ENCODE measurements at regions not wholly inside any gene's neighbourhood (a gene's known extent, or its start where the extent isn't known, plus 50 kb on each side); places are given as distances from the start of the nearest gene placed in this dataset.

DNA sequence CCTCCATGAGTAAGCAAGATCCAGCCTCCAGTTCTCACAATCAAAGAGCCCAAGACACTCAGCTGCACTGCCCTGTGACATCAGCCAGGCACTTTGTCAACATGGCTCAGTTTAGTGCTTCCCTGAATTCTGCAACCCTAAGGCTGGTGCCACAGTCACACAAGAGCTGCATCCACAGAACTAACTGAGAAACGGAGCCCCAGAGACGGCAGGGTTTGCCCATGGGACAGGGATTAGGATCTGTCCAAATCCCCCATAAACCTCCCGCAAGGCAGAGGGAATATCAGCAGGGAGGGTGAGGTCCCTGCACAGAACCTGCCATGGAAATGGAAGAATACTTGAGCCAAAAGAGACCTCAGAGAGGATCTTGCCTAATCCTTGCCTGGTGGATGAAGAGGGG is 70.4 kb upstream of the UQCRFS1 start:
- Mint-ChIP-seq H3K27me3 (peaks cover 45% of the 10 kb centered on the region), H3K4me3 (no peak overlapping the region), H3K27ac (no peak overlapping the region), H3K4me1 (ENCODE audit: low read depth) (no peaks in the 10 kb centered on the region), H3K36me3 (ENCODE audit: low read depth) (no peaks in the 10 kb centered on the region), H3K9me3 (no peaks in the 10 kb centered on the region)
- DNase-seq = no peak

DNA sequence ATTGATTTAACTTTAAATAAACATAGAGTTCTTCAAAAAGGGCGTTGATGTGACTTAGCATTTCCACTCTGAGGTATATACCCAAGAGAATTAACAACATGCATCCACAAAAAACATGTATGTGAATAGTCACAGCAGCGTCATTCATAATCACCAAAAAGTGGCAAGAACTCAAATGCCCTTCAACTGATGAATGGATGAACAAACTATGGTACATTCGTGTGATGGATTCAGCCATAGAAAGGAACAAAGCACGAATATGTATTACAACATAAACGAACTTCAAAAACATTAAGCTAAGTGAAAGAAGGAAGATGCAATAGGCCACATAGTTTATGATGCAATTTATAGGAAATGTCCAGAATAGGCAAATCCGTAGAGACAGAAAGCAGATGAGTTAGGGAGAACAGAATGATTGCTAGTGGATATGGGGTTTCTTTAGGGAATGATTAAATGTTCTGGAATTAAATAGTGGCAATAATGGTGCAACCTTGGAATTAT is 72.3 kb upstream of the UQCRFS1 start:
- no peaks in the 10 kb centered on the region for H3K4me1 Mint-ChIP-seq (ENCODE audit: low read depth)
- no peak for DNase-seq
- no peaks in the 10 kb centered on the region for H3K9me3 Mint-ChIP-seq
- no peaks in the 10 kb centered on the region for H3K36me3 Mint-ChIP-seq (ENCODE audit: low read depth)
- H3K27me3 Mint-ChIP-seq = peaks cover 49% of the 10 kb centered on the region
- no peak overlapping the region for H3K27ac Mint-ChIP-seq
- no peak overlapping the region for H3K4me3 Mint-ChIP-seq

DNA sequence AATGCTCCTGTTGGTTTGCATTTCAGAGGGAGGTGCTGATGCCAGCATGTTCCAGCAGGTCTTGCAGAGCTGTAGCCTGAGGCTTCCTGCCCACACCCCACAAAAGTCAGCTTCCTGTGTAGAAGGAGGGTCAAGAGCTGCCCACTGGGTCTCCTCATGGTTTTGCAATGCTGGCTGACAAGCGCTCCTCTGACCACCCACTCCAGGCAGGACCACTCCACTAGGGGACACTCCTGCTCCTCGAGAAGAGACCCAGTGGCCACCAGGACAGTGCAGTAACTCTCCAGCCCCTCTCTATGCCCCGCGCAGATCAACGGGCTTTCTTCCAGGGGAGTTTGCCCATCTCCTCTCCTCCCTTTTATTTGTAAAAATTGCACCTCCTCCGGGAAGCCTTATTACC is 72.9 kb upstream of the UQCRFS1 start:
- Mint-ChIP-seq H3K9me3 (no peaks in the 10 kb centered on the region), H3K36me3 (ENCODE audit: low read depth) (no peaks in the 10 kb centered on the region), H3K4me3 (no peak overlapping the region), H3K4me1 (ENCODE audit: low read depth) (no peaks in the 10 kb centered on the region), H3K27ac (no peak overlapping the region), H3K27me3 (peaks cover 43% of the 10 kb centered on the region)
- DNase-seq = no peak

DNA sequence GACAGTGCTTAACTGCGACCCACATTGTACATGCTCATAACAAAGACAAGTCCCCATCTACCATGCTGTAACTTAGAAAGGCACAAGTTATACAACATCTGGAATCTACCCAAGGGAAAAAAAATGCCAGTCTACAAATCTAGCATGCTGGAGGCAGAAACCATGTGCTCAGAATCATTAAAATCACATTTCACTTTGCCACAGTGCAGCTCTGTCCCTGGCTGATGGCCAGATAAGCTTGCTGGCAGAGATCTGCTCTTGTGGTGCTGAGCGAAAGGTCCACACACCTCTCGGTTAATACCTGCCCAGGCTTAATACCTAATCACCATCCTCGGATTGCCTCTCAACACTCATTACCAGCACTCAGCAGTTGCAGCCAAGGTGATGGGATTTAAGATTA is 74.1 kb upstream of the UQCRFS1 start:
- Mint-ChIP-seq H3K36me3 (ENCODE audit: low read depth) (no peaks in the 10 kb centered on the region), H3K27me3 (peaks cover 43% of the 10 kb centered on the region), H3K27ac (no peak overlapping the region), H3K9me3 (no peaks in the 10 kb centered on the region), H3K4me1 (ENCODE audit: low read depth) (no peaks in the 10 kb centered on the region), H3K4me3 (no peak overlapping the region)
- no peak for DNase-seq

DNA sequence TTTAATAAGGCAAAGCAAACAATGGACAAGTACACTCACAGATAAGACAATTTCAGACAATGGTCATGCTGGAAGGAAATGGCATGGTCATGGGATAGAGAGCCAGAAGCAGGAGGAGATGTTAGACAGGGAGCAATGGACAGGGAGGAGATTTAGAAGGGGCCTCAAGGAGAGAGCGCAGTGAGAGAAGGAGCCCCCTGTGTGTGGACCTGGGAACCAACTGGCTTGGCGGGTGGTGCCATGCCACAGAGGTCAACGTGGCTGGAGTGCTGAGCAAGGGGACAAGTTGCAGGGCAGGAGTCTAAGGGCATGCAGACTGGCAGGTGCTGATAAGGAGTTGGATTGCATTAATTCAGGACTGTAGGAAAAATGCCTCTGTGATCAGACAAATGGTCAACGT is 75.3 kb upstream of the UQCRFS1 start:
- DNase-seq = no peak
- no peaks in the 10 kb centered on the region for H3K9me3 Mint-ChIP-seq
- H3K27me3 Mint-ChIP-seq = peaks cover 34% of the 10 kb centered on the region
- no peak overlapping the region for H3K27ac Mint-ChIP-seq
- no peaks in the 10 kb centered on the region for H3K4me1 Mint-ChIP-seq (ENCODE audit: low read depth)
- no peak overlapping the region for H3K4me3 Mint-ChIP-seq
- no peaks in the 10 kb centered on the region for H3K36me3 Mint-ChIP-seq (ENCODE audit: low read depth)

DNA sequence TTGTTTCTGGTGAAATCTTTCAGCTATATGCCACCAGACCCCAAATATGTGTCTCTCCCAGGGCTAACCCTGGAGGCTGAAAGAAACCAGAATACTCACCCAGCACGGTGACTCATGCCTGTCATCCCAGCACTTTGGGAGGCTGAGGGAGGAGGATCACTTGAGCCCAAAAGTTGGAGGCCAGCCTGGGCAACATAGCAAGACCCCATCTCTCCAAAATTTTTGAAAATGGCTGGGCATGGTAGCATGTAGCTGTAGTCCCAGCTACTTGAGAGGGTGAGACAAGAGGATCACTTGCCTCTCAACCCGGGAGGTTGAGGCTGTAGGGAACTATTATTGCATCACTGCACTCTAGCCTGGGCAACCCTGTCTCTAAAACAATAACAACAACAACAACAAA is 76.1 kb upstream of the UQCRFS1 start:
- H3K4me1 Mint-ChIP-seq (ENCODE audit: low read depth) = no peaks in the 10 kb centered on the region
- H3K4me3 Mint-ChIP-seq = no peak overlapping the region
- DNase-seq = no peak
- no peaks in the 10 kb centered on the region for H3K9me3 Mint-ChIP-seq
- H3K27me3 Mint-ChIP-seq = peaks cover 33% of the 10 kb centered on the region
- no peak overlapping the region for H3K27ac Mint-ChIP-seq
- no peaks in the 10 kb centered on the region for H3K36me3 Mint-ChIP-seq (ENCODE audit: low read depth)

DNA sequence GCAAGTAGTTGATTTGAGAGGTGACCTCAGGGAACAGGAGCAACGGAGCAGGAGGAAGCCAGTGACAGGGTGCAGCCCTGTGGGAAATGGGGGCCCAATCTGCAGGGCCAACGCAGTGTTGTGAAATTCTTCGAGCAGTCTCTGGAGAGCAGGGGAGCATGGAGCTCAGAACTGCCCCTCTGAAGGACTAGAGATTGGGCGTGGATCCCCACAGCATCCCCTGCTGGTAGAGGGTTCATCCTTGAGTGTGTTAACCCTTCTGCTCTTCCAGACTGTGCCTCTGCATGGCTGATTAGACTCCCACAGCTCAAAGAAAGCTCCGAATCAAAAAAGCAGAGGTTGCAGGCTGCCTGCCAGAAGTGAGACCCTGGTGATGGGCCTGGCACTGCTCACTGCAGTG is 77.9 kb upstream of the UQCRFS1 start:
- peaks cover 33% of the 10 kb centered on the region for H3K27me3 Mint-ChIP-seq
- DNase-seq = no peak

DNA sequence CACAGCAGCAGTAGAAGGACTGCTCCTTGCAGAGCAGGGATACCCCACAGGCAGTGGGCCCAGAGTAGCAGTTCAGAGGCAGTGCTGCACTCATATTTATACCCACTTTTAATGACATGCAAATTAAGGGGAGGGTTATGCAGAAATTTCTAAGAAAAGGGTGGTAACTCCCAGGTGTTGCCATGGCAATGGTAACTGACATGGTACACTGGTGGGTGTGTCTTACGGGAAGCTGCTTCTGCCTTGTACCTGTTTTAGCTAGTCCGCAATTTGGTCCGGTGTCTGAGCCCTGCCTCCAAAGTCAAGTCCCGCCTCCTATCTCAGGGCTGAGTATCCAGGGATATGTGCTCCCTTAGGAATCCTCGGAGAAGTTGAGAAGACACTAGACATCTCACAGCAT is 79.2 kb upstream of the UQCRFS1 start:
- H3K4me3 Mint-ChIP-seq = no peak overlapping the region
- no peaks in the 10 kb centered on the region for H3K9me3 Mint-ChIP-seq
- no peak for DNase-seq
- peaks cover 30% of the 10 kb centered on the region for H3K27me3 Mint-ChIP-seq
- peaks cover 7% of the 10 kb centered on the region for H3K4me1 Mint-ChIP-seq (ENCODE audit: low read depth)
- no peak overlapping the region for H3K27ac Mint-ChIP-seq
- H3K36me3 Mint-ChIP-seq (ENCODE audit: low read depth) = no peaks in the 10 kb centered on the region

More for the DNA sequence above, 77.9 kb upstream of the UQCRFS1 start:
- Mint-ChIP-seq H3K36me3 (ENCODE audit: low read depth) (no peaks in the 10 kb centered on the region), H3K4me3 (no peak overlapping the region), H3K4me1 (ENCODE audit: low read depth) (peaks cover 7% of the 10 kb centered on the region), H3K9me3 (no peaks in the 10 kb centered on the region), H3K27ac (no peak overlapping the region)

DNA sequence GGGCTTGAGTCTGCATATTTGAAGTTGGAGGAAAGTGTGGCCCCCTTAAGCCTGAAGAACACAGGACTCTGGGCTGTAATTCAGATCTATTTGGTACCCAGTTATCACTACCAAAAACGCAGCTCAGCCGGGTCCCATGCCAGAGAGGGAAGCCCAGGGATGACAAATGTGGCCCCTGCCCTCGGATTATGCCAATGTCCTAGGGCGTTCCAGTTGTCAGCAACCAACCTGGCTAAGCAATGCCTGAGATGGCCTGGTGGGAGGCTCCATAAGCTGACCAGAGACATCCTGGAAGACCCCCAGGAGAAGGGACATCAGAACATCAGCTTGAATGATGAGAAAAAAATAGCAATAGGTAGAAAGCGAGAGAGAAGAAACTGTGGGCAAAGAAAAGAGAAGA is 79.6 kb upstream of the UQCRFS1 start:
- Mint-ChIP-seq H3K36me3 (ENCODE audit: low read depth) (no peaks in the 10 kb centered on the region), H3K9me3 (no peaks in the 10 kb centered on the region), H3K27ac (no peak overlapping the region), H3K27me3 (peaks cover 28% of the 10 kb centered on the region), H3K4me3 (no peak overlapping the region), H3K4me1 (ENCODE audit: low read depth) (peaks cover 7% of the 10 kb centered on the region)
- no peak for DNase-seq

DNA sequence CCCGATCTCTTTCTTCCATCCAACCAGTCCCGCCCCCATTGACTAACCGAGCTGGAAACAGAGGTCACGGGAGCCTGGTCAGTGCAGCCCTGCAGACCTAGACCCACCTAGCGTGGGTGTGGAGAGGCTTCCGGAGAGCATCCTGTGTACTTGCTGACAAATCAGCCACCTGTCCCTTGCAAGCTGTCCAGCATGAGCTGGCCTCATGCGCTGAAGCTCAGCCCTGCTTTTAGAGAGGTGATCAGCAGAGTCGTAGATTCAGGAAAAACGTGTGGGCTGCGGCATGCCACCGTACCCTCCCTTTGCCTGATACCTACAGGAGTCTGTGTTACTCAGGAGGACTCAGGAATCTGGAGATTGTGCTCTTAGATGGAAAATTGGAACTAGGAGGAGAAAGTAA is 80.3 kb upstream of the UQCRFS1 start:
- DNase-seq = no peak
- Mint-ChIP-seq H3K9me3 (no peaks in the 10 kb centered on the region), H3K36me3 (ENCODE audit: low read depth) (no peaks in the 10 kb centered on the region), H3K4me1 (ENCODE audit: low read depth) (peaks cover 7% of the 10 kb centered on the region), H3K4me3 (no peak overlapping the region), H3K27me3 (peaks cover 28% of the 10 kb centered on the region), H3K27ac (no peak overlapping the region)

DNA sequence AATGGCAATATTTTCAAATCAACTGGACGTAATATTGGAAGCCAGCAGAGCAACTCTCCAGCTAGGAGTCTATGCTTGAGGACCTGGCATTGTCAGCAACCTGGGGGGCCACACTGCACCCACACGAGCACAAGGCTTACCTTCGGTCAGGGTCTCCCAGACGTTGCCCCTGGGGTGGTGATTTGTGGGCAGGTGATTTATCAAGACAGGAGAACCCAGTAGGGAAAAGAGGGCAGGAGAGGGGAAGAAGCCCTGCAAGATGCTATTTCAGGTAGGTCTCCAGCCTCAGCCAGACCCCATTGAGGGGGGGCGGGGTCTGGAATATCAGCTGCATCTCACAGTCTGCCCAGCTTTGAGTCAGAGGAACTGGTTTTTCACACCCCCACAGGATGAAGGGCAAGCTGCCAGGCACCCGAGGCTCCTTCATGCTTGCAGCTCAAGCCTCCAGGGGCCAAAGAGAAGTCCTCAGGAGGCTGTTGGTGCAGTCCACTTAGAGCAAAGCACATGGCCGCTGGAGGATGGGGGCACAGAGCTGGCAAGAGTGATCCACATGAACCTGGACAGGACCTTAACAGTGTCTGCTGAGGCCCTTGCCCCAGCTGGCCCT is 80.9 kb upstream of the UQCRFS1 start:
- Mint-ChIP-seq H3K4me3 (no peak overlapping the region), H3K36me3 (ENCODE audit: low read depth) (no peaks in the 10 kb centered on the region), H3K27me3 (peaks cover 24% of the 10 kb centered on the region), H3K9me3 (no peaks in the 10 kb centered on the region), H3K27ac (no peak overlapping the region), H3K4me1 (ENCODE audit: low read depth) (peaks cover 7% of the 10 kb centered on the region)
- no peak for DNase-seq

DNA sequence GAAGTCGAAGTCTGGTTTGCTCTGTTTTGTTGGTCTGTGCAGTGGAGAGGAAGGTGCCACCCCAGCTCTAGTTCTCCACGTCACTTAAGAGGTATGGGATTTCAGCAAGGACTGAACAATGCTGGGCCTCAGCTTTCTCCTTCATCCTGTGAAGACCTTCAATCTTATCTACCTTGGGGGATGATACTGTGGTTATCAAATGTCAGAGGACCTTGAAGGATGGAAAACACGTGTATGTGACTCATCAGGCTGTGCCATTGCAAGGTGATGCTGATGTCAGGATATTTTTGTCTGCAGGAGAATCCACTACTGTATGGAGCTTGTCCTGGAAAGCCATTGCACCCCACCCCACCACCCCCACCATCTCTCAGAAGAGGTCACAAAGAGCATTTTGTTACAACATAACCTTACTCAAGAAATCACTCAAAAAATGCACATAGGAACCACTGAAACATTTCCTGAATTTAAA is 81.4 kb upstream of the UQCRFS1 start:
- no peak overlapping the region for H3K4me3 Mint-ChIP-seq
- H3K36me3 Mint-ChIP-seq (ENCODE audit: low read depth) = no peaks in the 10 kb centered on the region
- peaks cover 7% of the 10 kb centered on the region for H3K4me1 Mint-ChIP-seq (ENCODE audit: low read depth)

DNA sequence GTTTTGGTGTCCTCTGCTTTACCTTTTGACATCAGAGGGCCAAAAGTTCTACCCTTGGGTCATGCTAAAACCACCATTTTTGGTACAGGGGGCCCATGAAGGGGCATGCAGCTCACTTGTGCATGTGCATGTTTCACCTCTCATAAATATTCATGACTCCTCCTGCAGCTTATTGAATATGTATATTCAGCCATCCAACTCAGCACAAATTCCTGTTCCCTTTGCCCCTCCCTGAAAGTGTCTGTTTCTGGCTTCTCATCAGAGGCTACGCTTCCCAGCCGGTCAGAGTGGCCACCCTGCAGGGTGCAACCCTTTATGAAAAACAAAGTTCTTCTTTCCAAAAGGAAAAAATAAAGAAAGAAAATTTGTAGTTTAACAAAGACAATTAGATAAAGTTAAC is 82.3 kb upstream of the UQCRFS1 start:
- Mint-ChIP-seq H3K27ac (no peak overlapping the region), H3K4me1 (ENCODE audit: low read depth) (peaks cover 7% of the 10 kb centered on the region), H3K4me3 (no peak overlapping the region), H3K9me3 (no peaks in the 10 kb centered on the region), H3K36me3 (ENCODE audit: low read depth) (no peaks in the 10 kb centered on the region), H3K27me3 (peaks cover 23% of the 10 kb centered on the region)
- DNase-seq = no peak

More for the DNA sequence above, 81.4 kb upstream of the UQCRFS1 start:
- peaks cover 24% of the 10 kb centered on the region for H3K27me3 Mint-ChIP-seq
- H3K27ac Mint-ChIP-seq = no peak overlapping the region
- H3K9me3 Mint-ChIP-seq = no peaks in the 10 kb centered on the region
- DNase-seq = no peak

DNA sequence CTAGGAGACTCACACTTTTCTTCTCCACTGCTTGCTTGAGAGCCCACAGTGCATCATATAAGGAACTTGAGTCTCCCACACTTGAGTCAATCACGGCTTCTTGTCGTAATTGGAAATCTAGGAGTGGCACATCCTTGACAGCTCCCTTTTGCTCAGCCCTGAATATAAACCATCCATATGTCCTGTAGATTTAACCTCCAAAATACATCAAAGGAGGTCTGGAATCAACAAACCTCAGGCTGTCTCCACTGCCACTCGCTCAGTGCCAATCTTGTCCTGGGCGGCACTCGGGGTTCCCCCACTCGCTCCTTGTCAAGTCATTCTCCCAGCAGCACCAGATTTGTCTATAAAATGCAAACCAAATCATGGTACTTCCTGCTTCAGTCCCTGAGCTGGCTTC is 84.4 kb upstream of the UQCRFS1 start:
- Mint-ChIP-seq H3K36me3 (ENCODE audit: low read depth) (no peaks in the 10 kb centered on the region), H3K9me3 (no peaks in the 10 kb centered on the region), H3K4me3 (no peak overlapping the region), H3K27ac (no peak overlapping the region), H3K27me3 (peaks cover 22% of the 10 kb centered on the region), H3K4me1 (ENCODE audit: low read depth) (peaks cover 13% of the 10 kb centered on the region)
- no peak for DNase-seq

DNA sequence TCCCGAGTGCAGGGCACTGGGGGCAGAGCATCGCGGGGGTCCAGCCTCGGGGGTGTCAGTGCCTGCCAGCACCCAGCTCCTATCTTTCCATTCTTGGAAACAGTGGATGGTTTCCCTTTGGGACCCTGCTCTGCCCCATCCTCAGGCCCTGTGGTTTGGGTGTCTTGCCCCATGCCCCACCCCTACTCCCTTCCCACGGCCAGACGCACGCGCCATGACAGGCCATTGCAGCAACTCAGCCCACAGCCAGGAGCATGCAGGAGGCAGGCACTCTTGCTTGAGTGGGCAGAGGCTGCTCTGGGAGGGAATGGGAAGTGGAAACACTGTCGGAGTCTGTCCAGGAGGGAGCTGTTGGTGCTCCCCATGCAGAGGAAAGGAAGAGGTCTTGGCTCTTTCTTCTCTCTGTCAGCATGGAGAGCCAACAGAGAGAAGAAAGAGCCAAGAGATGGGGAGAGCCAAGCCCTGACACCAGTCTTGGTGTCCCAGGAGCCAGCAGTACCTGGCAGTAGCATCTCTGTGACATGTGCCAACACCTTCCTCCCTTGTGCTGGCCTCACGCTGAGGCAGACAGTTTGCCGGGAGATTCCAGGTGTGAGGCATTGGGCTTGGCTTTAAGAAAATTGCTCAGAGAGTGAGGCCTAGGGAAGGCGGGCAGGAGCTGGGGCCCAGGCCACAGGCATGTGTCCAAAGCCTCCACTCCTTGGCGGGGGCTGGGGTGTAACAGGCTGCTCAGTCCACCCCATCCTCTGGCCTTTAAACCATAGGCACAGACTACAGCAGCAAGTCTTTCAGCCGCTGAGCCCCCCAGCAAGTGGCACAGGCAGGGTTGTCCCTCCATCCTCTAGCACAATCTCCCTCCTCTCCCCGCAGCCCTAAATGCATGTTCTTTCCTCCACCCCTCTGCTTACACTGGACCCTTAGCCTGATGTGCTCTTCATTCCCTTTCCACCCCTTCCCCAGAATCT is 86.7 kb upstream of the UQCRFS1 start:
- Mint-ChIP-seq H3K9me3 (no peaks in the 10 kb centered on the region), H3K27me3 (peaks cover 19% of the 10 kb centered on the region), H3K27ac (no peak overlapping the region)

More for the DNA sequence above, 86.7 kb upstream of the UQCRFS1 start:
- Mint-ChIP-seq H3K4me1 (ENCODE audit: low read depth) (peaks cover 12% of the 10 kb centered on the region), H3K36me3 (ENCODE audit: low read depth) (no peaks in the 10 kb centered on the region), H3K4me3 (no peak overlapping the region)
- no peak for DNase-seq
